K562 (cell line): ENCODE measurements at regions not wholly inside any gene's neighbourhood (a gene's known extent, or its start where the extent isn't known, plus 50 kb on each side); places are given as distances from the start of the nearest gene placed in this dataset.

Experiments
- CBX1 ChIP-seq: sonication (generic); IDR thresholded peaks from 2 replicates; pipeline ENCODE4 v1.6.1; 2016; ENCODE audit warnings: antibody characterized with exemption, low read depth, mild to moderate bottlenecking
- CHD1 ChIP-seq: fragments of 200-600 bp; sonication (generic); IDR thresholded peaks from one replicate; pipeline ENCODE4 v1.6.1; 2012; ENCODE audit warnings: mild to moderate bottlenecking, moderate library complexity, low read length, inconsistent platforms
- CTCF ChIP-seq, 3 experiments: IDR thresholded peaks in 2 of 3; conservative IDR thresholded peaks in 1 of 3; 2 replicates each; pipeline ENCODE4 v1.5.1; 2011 to 2012; ENCODE audit warnings: low read length in 3 of 3, mild to moderate bottlenecking in 3 of 3, control low read depth in 2 of 3, improper control_type of control experiment in 1 of 3, inconsistent platforms in 1 of 3, low read depth in 1 of 3, mixed read lengths in 1 of 3, moderate library complexity in 1 of 3; ENCODE audit not compliant: insufficient read depth in 2 of 3
- ESRRA ChIP-seq: fragments of 450-650 bp; IDR thresholded peaks from 2 replicates; pipeline ENCODE4 v1.6.1; 2014; ENCODE audit warnings: low read depth, mild to moderate bottlenecking, moderate library complexity, borderline replicate concordance
- FOXK1 ChIP-seq: sonication (generic); formaldehyde crosslinking; IDR thresholded peaks from 2 replicates; pipeline ENCODE4 v1.8.0; 2022; ENCODE audit warnings: missing genetic modification reagents, mild to moderate bottlenecking, borderline replicate concordance
- HNRNPH1 ChIP-seq: fragments of 200-400 bp; formaldehyde crosslinking; optimal IDR thresholded peaks from 2 replicates; pipeline ENCODE3; 2017; ENCODE audit warnings: low read depth, mild to moderate bottlenecking, low read length, moderate library complexity
- MYC ChIP-seq, 2 experiments: fragments of 250-450 bp in 1 of 2; sonication (Bioruptor Pico) in 1 of 2; IDR thresholded peaks; 2 replicates each; pipeline versions ENCODE4 v1.5.1 to v1.6.1; 2012 to 2021; ENCODE audit warnings: low read depth in 2 of 2, borderline replicate concordance in 1 of 2, improper control_type of control experiment in 1 of 2, low read length in 1 of 2, mild to moderate bottlenecking in 1 of 2, moderate library complexity in 1 of 2
- NR2C1 ChIP-seq, 2 experiments: fragments of 450-650 bp; IDR thresholded peaks; 2 replicates each; pipeline ENCODE4 v1.6.1; 2017; ENCODE audit warnings: mild to moderate bottlenecking in 2 of 2, antibody characterized with exemption in 1 of 2, inconsistent platforms in 1 of 2, missing compliant biosample characterization in 1 of 2, missing genetic modification characterization in 1 of 2
- PBX2 ChIP-seq, 2 experiments: IDR thresholded peaks in 1 of 2; conservative IDR thresholded peaks in 1 of 2; 2 replicates each; pipeline ENCODE4 v1.6.1; 2016; ENCODE audit warnings: low read depth in 2 of 2, mild to moderate bottlenecking in 1 of 2, missing compliant biosample characterization in 1 of 2, missing genetic modification characterization in 1 of 2, moderate library complexity in 1 of 2
- REST ChIP-seq, 2 experiments: fragments of 450-650 bp; formaldehyde crosslinking in 1 of 2; IDR thresholded peaks; 2 replicates each; pipeline versions ENCODE4 v1.4.0 to v1.6.1; 2014 to 2020; ENCODE audit warnings: mild to moderate bottlenecking in 2 of 2, borderline replicate concordance in 1 of 2, low read depth in 1 of 2
- TAF1 ChIP-seq: IDR thresholded peaks from 2 replicates; pipeline ENCODE4 v1.6.1; 2011; ENCODE audit warnings: mild to moderate bottlenecking, low read length, moderate library complexity; ENCODE audit not compliant: insufficient read depth, control insufficient read depth, severe bottlenecking; ENCODE audit errors: extremely low read depth
- YBX1 ChIP-seq: fragments of 450-650 bp; IDR thresholded peaks from 2 replicates; pipeline ENCODE4 v1.7.1; 2016; ENCODE audit warnings: mild to moderate bottlenecking
- ZZZ3 ChIP-seq: fragments of 450-650 bp; IDR thresholded peaks from 2 replicates; pipeline ENCODE4 v1.6.1; 2016; ENCODE audit warnings: antibody characterized with exemption, mild to moderate bottlenecking, moderate library complexity
- TF ChIP-seq, protein P1 (sequence below): fragments of 250-450 bp; sonication (Bioruptor Pico); IDR thresholded peaks from 2 replicates; pipeline ENCODE4 v1.4.0; 2020; ENCODE audit warnings: mild to moderate bottlenecking, moderate library complexity

- no peak for TF ChIP-seq ESRRA
- no peak for TF ChIP-seq CTCF (IDR thresholded peaks at IDR 0.05 in 2 of 3, conservative IDR thresholded peaks at IDR 0.05 in 1 of 3; ENCODE audit: insufficient read depth in 2 of 3, low read depth in 1 of 3, low read length in 3 of 3)
- TF ChIP-seq REST (IDR thresholded peaks at IDR 0.05; ENCODE audit: borderline replicate concordance) = no peak
- TF ChIP-seq REST (CRISPR knock-in tag; IDR thresholded peaks at IDR 0.05; ENCODE audit: low read depth) = no peak
- TF ChIP-seq, protein P1, sequence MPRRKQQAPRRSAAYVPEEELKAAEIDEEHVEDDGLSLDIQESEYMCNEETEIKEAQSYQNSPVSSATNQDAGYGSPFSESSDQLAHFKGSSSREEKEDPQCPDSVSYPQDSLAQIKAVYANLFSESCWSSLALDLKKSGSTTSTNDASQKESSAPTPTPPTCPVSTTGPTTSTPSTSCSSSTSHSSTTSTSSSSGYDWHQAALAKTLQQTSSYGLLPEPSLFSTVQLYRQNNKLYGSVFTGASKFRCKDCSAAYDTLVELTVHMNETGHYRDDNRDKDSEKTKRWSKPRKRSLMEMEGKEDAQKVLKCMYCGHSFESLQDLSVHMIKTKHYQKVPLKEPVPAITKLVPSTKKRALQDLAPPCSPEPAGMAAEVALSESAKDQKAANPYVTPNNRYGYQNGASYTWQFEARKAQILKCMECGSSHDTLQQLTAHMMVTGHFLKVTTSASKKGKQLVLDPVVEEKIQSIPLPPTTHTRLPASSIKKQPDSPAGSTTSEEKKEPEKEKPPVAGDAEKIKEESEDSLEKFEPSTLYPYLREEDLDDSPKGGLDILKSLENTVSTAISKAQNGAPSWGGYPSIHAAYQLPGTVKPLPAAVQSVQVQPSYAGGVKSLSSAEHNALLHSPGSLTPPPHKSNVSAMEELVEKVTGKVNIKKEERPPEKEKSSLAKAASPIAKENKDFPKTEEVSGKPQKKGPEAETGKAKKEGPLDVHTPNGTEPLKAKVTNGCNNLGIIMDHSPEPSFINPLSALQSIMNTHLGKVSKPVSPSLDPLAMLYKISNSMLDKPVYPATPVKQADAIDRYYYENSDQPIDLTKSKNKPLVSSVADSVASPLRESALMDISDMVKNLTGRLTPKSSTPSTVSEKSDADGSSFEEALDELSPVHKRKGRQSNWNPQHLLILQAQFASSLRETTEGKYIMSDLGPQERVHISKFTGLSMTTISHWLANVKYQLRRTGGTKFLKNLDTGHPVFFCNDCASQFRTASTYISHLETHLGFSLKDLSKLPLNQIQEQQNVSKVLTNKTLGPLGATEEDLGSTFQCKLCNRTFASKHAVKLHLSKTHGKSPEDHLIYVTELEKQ (CRISPR knock-in tag) = no peak
- no peak for TF ChIP-seq ZZZ3
- TF ChIP-seq FOXK1 (CRISPR knock-in tag) = no peak
- TF ChIP-seq PBX2 (CRISPR knock-in tag; IDR thresholded peaks at IDR 0.05; ENCODE audit: low read depth) = no peak
- no peak for TF ChIP-seq PBX2 (tag; conservative IDR thresholded peaks at IDR 0.05; ENCODE audit: low read depth)
- TF ChIP-seq TAF1 = no peak
- TF ChIP-seq CBX1 = no peak
- TF ChIP-seq YBX1 = no peak
- TF ChIP-seq HNRNPH1 = no peak
- no peak for TF ChIP-seq CHD1
- TF ChIP-seq NR2C1 (IDR thresholded peaks at IDR 0.05) = no peak
- no peak for TF ChIP-seq NR2C1 (tag; IDR thresholded peaks at IDR 0.05)
- TF ChIP-seq MYC (IDR thresholded peaks at IDR 0.05; ENCODE audit: low read depth, low read length) = no peak
- TF ChIP-seq MYC (CRISPR knock-in tag; IDR thresholded peaks at IDR 0.05; ENCODE audit: borderline replicate concordance, low read depth) = no peak
Observed at GRCh38 chr5:66358741-66359140, 214.6 kb downstream of the SREK1 start.
